Caco-2 (cell line): ENCODE measurements at regions not wholly inside any gene's neighbourhood (a gene's known extent, or its start where the extent isn't known, plus 50 kb on each side); places are given as distances from the start of the nearest gene placed in this dataset.

Experiments
- BruUV-seq: library from RNA; stranded (reverse); fragments of 400-500 nt; replicated peaks from 2 replicates; lab custom pipeline; 2021; lab: Mats Ljungman, UMichigan
- CTCF ChIA-PET: fragments of 300-600 bp; sonication (Branson Sonifier 250); formaldehyde crosslinking; loops from one replicate; lab custom pipeline; 2022; ENCODE audit warnings: antibody characterized with exemption; lab: Charles Lee
- POLR2A ChIA-PET: fragments of 300-600 bp; sonication (Branson Sonifier 250); formaldehyde crosslinking; loops from one replicate; lab custom pipeline; 2022; ENCODE audit warnings: antibody characterized with exemption; lab: Charles Lee
- DNase-seq, 2 experiments: peaks; one replicate each; pipeline versions ENCODE4 v3.0.0 to v3.0.0-alpha.2; 2020 to 2022
- H3K27me3 ChIP-seq: replicated peaks from 2 replicates; pipeline ENCODE4 v1.6.0; 2011; ENCODE audit warnings: low read length; ENCODE audit not compliant: control insufficient read depth, insufficient read depth
- H3K36me3 ChIP-seq: 2 replicates; pipeline ENCODE4 v1.5.1; 2011; ENCODE audit warnings: low read length; ENCODE audit not compliant: control insufficient read depth, insufficient read depth
- H3K4me1 ChIP-seq: fragments of 250-450 bp; sonication (Bioruptor Pico); 2 replicates; pipeline ENCODE4 v1.5.1; 2020; ENCODE audit warnings: mild to moderate bottlenecking
- H3K4me3 ChIP-seq: 2 replicates; pipeline ENCODE4 v1.5.1; 2011; ENCODE audit warnings: low read depth, mild to moderate bottlenecking, control low read depth, low read length
- H3K9me3 ChIP-seq: fragments of 250-450 bp; sonication (Bioruptor Pico); 2 replicates; pipeline ENCODE4 v1.5.1; 2020; ENCODE audit warnings: mild to moderate bottlenecking, moderate library complexity
- H3K27ac Mint-ChIP-seq: one replicate; pipeline ENCODE4 v1.8.0; 2022; ENCODE audit warnings: mixed read lengths; ENCODE audit not compliant: unreplicated experiment
- H3K27me3 Mint-ChIP-seq: one replicate; pipeline ENCODE4 v1.8.0; 2022; ENCODE audit warnings: mixed read lengths; ENCODE audit not compliant: insufficient read depth, unreplicated experiment
- H3K36me3 Mint-ChIP-seq: one replicate; pipeline ENCODE4 v1.8.0; 2022; ENCODE audit warnings: mild to moderate bottlenecking, mixed read lengths; ENCODE audit not compliant: insufficient read depth, unreplicated experiment
- H3K4me1 Mint-ChIP-seq: one replicate; pipeline ENCODE4 v1.8.0; 2022; ENCODE audit warnings: low read depth, mixed read lengths; ENCODE audit not compliant: unreplicated experiment
- H3K4me3 Mint-ChIP-seq: one replicate; pipeline ENCODE4 v1.8.0; 2022; ENCODE audit warnings: mild to moderate bottlenecking, moderate library complexity, mixed read lengths; ENCODE audit not compliant: unreplicated experiment
- H3K9me3 Mint-ChIP-seq: one replicate; pipeline ENCODE4 v1.8.0; 2022; ENCODE audit warnings: mixed read lengths; ENCODE audit not compliant: unreplicated experiment
- intact Hi-C: fragments of 100-400 bp; cut with micrococcal nuclease; formaldehyde crosslinking; loops from one replicate; pipeline ENCODE4 v1.10.0; 2022; ENCODE audit not compliant: unreplicated experiment
- TF ChIP-seq, protein P1 (sequence below), 2 experiments: fragments of 200-600 bp in 1 of 2; IDR thresholded peaks; 1 replicate in 1 of 2; 2 replicates in 1 of 2; pipeline versions ENCODE4 v1.5.1 to v1.8.0; 2011 to 2022; ENCODE audit warnings: antibody characterized with exemption in 1 of 2, control low read depth in 1 of 2, inconsistent platforms in 1 of 2, low read depth in 1 of 2, low read length in 1 of 2, mild to moderate bottlenecking in 1 of 2, moderate library complexity in 1 of 2; ENCODE audit not compliant: insufficient read depth in 1 of 2, severe bottlenecking in 1 of 2, unreplicated experiment in 1 of 2

DNA sequence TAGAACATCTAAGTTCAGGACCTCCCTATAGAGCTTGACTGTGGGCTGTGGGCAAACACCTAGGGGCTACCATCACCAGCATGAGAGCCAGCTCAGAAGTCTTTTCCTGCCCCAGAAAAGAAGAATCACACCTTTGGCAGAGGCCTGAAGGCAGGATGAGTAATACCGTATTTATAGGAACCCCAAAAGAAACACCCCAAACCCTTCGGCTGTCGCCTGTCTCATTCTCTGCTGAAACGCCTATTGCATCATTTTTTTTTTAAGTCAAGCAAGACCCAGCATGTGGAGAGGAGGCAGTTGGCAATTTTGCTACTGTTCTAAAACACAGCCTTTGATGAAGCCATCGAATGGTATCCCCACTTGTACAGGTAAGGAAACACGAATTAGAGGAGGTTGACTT, 436.4 kb downstream of the TFAP2A start:
- no peaks in the 10 kb centered on the region for H3K27me3 Mint-ChIP-seq
- ChIA-PET CTCF (no interaction called here), POLR2A (no interaction called here)
- no peak overlapping the region for H3K27ac Mint-ChIP-seq
- H3K27me3 ChIP-seq: no peaks in the 10 kb centered on the region; the same call in 1 of the 2 replicates
- no peaks in the 10 kb centered on the region for H3K36me3 Mint-ChIP-seq
- H3K4me3 ChIP-seq: no peak overlapping the region
- no peak for DNase-seq
- no peaks in the 10 kb centered on the region for H3K4me1 Mint-ChIP-seq
- H3K4me1 ChIP-seq: no peaks in the 10 kb centered on the region
- no peak overlapping the region for H3K4me3 Mint-ChIP-seq
- no peaks in the 10 kb centered on the region for H3K9me3 ChIP-seq
- H3K9me3 Mint-ChIP-seq: no peaks in the 10 kb centered on the region
- intact Hi-C loops: no loop called here
- TF ChIP-seq, protein P1, sequence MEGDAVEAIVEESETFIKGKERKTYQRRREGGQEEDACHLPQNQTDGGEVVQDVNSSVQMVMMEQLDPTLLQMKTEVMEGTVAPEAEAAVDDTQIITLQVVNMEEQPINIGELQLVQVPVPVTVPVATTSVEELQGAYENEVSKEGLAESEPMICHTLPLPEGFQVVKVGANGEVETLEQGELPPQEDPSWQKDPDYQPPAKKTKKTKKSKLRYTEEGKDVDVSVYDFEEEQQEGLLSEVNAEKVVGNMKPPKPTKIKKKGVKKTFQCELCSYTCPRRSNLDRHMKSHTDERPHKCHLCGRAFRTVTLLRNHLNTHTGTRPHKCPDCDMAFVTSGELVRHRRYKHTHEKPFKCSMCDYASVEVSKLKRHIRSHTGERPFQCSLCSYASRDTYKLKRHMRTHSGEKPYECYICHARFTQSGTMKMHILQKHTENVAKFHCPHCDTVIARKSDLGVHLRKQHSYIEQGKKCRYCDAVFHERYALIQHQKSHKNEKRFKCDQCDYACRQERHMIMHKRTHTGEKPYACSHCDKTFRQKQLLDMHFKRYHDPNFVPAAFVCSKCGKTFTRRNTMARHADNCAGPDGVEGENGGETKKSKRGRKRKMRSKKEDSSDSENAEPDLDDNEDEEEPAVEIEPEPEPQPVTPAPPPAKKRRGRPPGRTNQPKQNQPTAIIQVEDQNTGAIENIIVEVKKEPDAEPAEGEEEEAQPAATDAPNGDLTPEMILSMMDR (IDR thresholded peaks at IDR 0.05; ENCODE audit: insufficient read depth in 1 of 2, low read depth in 1 of 2, low read length in 1 of 2, severe bottlenecking in 1 of 2, unreplicated experiment in 1 of 2): no peak
- no peaks in the 10 kb centered on the region for H3K36me3 ChIP-seq
- BruUV-seq: no TSS peak

DNA sequence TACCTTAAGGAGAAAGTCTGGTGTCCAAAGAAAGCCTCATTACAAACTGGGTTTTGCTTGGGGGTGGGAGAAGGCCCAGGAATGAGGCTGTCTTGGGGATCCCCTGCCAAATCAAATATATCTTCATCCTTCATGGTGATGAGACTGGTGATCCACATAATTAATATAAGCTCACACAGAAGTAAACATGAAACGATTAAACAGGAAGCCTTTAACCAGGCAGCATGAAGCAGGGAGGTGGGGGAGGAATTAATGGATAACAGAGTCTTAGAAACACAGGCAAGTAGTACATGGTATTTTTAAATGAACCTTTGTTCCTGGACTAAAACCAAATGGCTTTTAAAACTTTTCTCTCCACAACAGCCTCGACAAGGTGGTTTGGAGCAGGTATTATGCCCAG, 437.5 kb downstream of the TFAP2A start:
- no peaks in the 10 kb centered on the region for H3K27me3 Mint-ChIP-seq
- Histone ChIP-seq H3K36me3 (no peaks in the 10 kb centered on the region), H3K4me3 (no peak overlapping the region), H3K27me3 (no peaks in the 10 kb centered on the region; the same call in 1 of the 2 replicates), H3K9me3 (no peaks in the 10 kb centered on the region), H3K4me1 (no peaks in the 10 kb centered on the region)
- BruUV-seq: no TSS peak
- ChIA-PET POLR2A (no interaction called here), CTCF (no interaction called here)
- no peaks in the 10 kb centered on the region for H3K4me1 Mint-ChIP-seq
- TF ChIP-seq, protein P1 (IDR thresholded peaks at IDR 0.05; ENCODE audit: insufficient read depth in 1 of 2, low read depth in 1 of 2, low read length in 1 of 2, severe bottlenecking in 1 of 2, unreplicated experiment in 1 of 2): no peak
- DNase-seq: no peak
- H3K27ac Mint-ChIP-seq: no peak overlapping the region
- no peak overlapping the region for H3K4me3 Mint-ChIP-seq
- no peaks in the 10 kb centered on the region for H3K9me3 Mint-ChIP-seq
- no peaks in the 10 kb centered on the region for H3K36me3 Mint-ChIP-seq
- intact Hi-C loops: no loop called here

DNA sequence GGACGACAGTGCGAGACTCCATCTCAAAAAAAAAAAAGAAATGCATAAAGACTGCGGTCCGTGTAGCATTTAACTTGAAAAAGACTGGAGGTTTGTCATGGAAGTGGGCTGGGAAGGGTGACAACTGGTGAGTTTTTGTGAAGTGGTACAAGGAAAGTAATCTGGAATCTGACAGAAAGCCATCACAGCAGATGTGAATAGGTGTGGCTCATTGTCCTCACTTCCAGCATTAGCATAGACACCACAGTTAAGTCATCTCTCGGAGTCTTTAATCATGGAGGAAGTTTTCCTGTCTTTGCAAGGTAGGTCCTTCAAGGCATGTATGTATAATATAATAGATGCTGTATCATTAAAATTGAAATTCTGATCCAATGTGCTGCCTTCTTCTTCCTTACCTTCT, 453.2 kb downstream of the TFAP2A start:
- Histone ChIP-seq H3K4me1 (no peaks in the 10 kb centered on the region), H3K36me3 (no peaks in the 10 kb centered on the region), H3K9me3 (no peaks in the 10 kb centered on the region), H3K4me3 (no peak overlapping the region), H3K27me3 (no peaks in the 10 kb centered on the region)
- H3K4me3 Mint-ChIP-seq: no peak overlapping the region
- CTCF ChIA-PET: no interaction called here
- H3K27ac Mint-ChIP-seq: no peak overlapping the region
- H3K9me3 Mint-ChIP-seq: no peaks in the 10 kb centered on the region
- no TSS peak for BruUV-seq
- TF ChIP-seq, protein P1 (IDR thresholded peaks at IDR 0.05; ENCODE audit: insufficient read depth in 1 of 2, low read depth in 1 of 2, low read length in 1 of 2, severe bottlenecking in 1 of 2, unreplicated experiment in 1 of 2): no peak
- H3K27me3 Mint-ChIP-seq: peaks cover 3% of the 10 kb centered on the region
- POLR2A ChIA-PET: no interaction called here
- no peaks in the 10 kb centered on the region for H3K36me3 Mint-ChIP-seq
- H3K4me1 Mint-ChIP-seq: no peaks in the 10 kb centered on the region
- intact Hi-C loops: no loop called here
- no peak for DNase-seq
